ENCODE measurements at regions not wholly inside any gene's neighbourhood (a gene's known extent, or its start where the extent isn't known, plus 50 kb on each side); places are given as distances from the start of the nearest gene placed in this dataset.

DNA sequence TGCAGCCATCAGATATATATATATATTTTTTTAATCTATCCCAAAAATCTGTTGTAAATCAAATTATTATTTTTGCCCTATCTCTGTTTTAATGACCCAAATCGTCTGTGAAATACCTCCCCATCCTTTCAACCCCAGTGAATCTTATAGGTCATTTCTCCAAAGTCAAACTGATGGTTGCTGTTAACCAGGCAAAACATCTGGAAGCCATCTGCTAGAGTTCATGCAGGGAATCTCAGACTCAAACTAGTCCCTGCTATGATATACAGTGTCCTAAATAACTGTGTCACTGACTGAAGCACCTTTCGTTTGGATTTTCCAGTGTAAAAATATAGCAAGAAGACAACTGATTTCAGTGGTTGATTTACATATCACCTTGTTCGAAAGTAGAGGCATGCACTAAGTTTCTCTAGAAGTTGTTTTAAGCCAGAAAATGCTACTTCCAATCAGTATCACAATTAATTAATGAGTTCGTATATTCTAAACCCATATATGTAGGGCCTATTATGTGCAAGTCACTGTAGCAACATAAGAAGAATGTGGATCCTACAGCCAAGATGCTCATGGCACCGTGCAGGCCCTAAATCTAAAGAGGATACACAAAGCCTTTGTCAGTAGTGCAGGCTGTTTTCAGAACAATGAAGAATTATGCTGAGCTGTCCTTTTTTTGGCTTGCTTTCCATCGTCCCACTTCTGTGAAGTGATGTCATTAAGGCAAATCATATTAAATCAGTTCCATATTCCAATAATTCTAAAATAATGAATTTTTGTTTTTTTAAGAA lies 566.0 kb downstream of the STK39 start:
- TF ChIP-seq EP300 (IDR thresholded peaks at IDR 0.05; ENCODE audit: low read depth) (no peak), POLR2A (IDR thresholded peaks at IDR 0.05) (no peak)
- TF ChIP-seq, protein P1, sequence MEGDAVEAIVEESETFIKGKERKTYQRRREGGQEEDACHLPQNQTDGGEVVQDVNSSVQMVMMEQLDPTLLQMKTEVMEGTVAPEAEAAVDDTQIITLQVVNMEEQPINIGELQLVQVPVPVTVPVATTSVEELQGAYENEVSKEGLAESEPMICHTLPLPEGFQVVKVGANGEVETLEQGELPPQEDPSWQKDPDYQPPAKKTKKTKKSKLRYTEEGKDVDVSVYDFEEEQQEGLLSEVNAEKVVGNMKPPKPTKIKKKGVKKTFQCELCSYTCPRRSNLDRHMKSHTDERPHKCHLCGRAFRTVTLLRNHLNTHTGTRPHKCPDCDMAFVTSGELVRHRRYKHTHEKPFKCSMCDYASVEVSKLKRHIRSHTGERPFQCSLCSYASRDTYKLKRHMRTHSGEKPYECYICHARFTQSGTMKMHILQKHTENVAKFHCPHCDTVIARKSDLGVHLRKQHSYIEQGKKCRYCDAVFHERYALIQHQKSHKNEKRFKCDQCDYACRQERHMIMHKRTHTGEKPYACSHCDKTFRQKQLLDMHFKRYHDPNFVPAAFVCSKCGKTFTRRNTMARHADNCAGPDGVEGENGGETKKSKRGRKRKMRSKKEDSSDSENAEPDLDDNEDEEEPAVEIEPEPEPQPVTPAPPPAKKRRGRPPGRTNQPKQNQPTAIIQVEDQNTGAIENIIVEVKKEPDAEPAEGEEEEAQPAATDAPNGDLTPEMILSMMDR (IDR thresholded peaks at IDR 0.05), result no peak

Data from transverse colon (tissue), 3 donors.